ENCODE measurements at regions not wholly inside any gene's neighbourhood (a gene's known extent, or its start where the extent isn't known, plus 50 kb on each side); places are given as distances from the start of the nearest gene placed in this dataset.

GRCh38 chr7:137094-137891 lies 55.1 kb upstream of the FAM20C start:
- DNase-seq (ENCODE audit: low read depth), result no peak
- TF ChIP-seq CTCF (IDR thresholded peaks at IDR 0.05; ENCODE audit: control insufficient read depth, insufficient read depth, low read depth, low read length, missing control alignments), result no peak
- no peak overlapping the region for H3K4me3 ChIP-seq (ENCODE audit: control insufficient read depth, low read depth, low read length)

GRCh38 chr7:139131-139530 lies 53.2 kb upstream of the FAM20C start:
- no peak for DNase-seq (ENCODE audit: low read depth)

GRCh38 chr7:139561-140243 lies 52.7 kb upstream of the FAM20C start:
- H3K4me3 ChIP-seq (ENCODE audit: control insufficient read depth, low read depth, low read length), result no peak overlapping the region
- no peak for DNase-seq (ENCODE audit: low read depth)
- TF ChIP-seq CTCF (IDR thresholded peaks at IDR 0.05; ENCODE audit: control insufficient read depth, insufficient read depth, low read depth, low read length, missing control alignments), result no peak

More at GRCh38 chr7:139131-139530, 53.2 kb upstream of the FAM20C start:
- H3K4me3 ChIP-seq (ENCODE audit: control insufficient read depth, low read depth, low read length), result no peak overlapping the region
- no peak for TF ChIP-seq CTCF (IDR thresholded peaks at IDR 0.05; ENCODE audit: control insufficient read depth, insufficient read depth, low read depth, low read length, missing control alignments)

- no peak for DNase-seq (ENCODE audit: low read depth)
- no peak overlapping the region for H3K4me3 ChIP-seq (ENCODE audit: control insufficient read depth, low read depth, low read length)
- TF ChIP-seq CTCF (IDR thresholded peaks at IDR 0.05; ENCODE audit: control insufficient read depth, insufficient read depth, low read depth, low read length, missing control alignments), result no peak
These were observed 51.4 kb upstream of the FAM20C start for GRCh38 chr7:140996-141395.

GRCh38 chr7:142248-142941 lies 50.0 kb upstream of the FAM20C start:
- no peak overlapping the region for H3K4me3 ChIP-seq (ENCODE audit: control insufficient read depth, low read depth, low read length)
- no peak for TF ChIP-seq CTCF (IDR thresholded peaks at IDR 0.05; ENCODE audit: control insufficient read depth, insufficient read depth, low read depth, low read length, missing control alignments)
- no peak for DNase-seq (ENCODE audit: low read depth)

Data from AG09309 (cell line).